ENCODE measurements at regions not wholly inside any gene's neighbourhood (a gene's known extent, or its start where the extent isn't known, plus 50 kb on each side); places are given as distances from the start of the nearest gene placed in this dataset.

DNA sequence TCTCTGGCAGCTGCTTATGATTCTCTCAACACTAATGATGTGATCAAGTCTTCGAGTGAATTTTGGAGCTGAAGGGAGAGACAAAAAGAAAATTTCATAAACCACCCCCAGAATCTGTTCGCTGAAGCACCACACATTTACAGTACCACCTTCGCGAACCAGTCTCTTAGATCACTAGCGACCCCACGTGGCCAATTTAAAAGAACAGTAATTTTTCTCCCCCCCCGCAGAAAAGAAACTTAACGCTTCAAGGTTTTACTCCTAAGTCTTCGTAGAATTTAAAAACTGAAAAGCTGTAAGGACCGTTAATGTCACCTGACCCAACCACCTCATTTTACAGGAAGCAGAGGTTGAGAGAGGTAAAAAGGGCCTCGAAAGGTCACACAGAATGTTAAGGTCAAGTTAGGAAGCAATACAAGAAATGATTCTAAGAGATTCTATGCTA lies 187.5 kb downstream of the QDPR start:
- peaks cover 11% of the 10 kb centered on the region for H3K4me1 Mint-ChIP-seq (ENCODE audit: low read depth)
- POLR2A ChIA-PET: no interaction called here
- H3K9me3 Mint-ChIP-seq: no peaks in the 10 kb centered on the region
- H3K36me3 Mint-ChIP-seq (ENCODE audit: low read depth): no peaks in the 10 kb centered on the region
- DNase-seq (peak in 13 of 14 experiments; percentile 11 to 67 (median 33)), ATAC-seq (ENCODE audit: poor library complexity) (peak; percentile 68)
- CTCF ChIA-PET: interaction anchor here (0.6 to 1.5 kb wide), 10 partner anchors 12 to 1630 kb away, joined by 3 to 5 read pairs (median 3); partner anchors contain the start of gene MED28
- H3K4me1 ChIP-seq (ENCODE audit: insufficient read depth, low read length): peaks cover 8% of the 10 kb centered on the region
- TF ChIP-seq, protein P1, sequence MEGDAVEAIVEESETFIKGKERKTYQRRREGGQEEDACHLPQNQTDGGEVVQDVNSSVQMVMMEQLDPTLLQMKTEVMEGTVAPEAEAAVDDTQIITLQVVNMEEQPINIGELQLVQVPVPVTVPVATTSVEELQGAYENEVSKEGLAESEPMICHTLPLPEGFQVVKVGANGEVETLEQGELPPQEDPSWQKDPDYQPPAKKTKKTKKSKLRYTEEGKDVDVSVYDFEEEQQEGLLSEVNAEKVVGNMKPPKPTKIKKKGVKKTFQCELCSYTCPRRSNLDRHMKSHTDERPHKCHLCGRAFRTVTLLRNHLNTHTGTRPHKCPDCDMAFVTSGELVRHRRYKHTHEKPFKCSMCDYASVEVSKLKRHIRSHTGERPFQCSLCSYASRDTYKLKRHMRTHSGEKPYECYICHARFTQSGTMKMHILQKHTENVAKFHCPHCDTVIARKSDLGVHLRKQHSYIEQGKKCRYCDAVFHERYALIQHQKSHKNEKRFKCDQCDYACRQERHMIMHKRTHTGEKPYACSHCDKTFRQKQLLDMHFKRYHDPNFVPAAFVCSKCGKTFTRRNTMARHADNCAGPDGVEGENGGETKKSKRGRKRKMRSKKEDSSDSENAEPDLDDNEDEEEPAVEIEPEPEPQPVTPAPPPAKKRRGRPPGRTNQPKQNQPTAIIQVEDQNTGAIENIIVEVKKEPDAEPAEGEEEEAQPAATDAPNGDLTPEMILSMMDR (IDR thresholded peaks at IDR 0.05): peak; percentile 63
- no peaks in the 10 kb centered on the region for H3K36me3 ChIP-seq (ENCODE audit: insufficient read depth, low read length)
- peak overlapping the region; percentile 50 for H3K4me3 Mint-ChIP-seq
- H3K27me3 ChIP-seq (ENCODE audit: control insufficient read depth in 1 of 2, insufficient read depth in 2 of 2, low read length in 2 of 2): no peaks in the 10 kb centered on the region
- H3K9me3 ChIP-seq (ENCODE audit: control insufficient read depth in 1 of 2, insufficient read depth in 1 of 2, low read length in 2 of 2): no peaks in the 10 kb centered on the region
- H3K27ac Mint-ChIP-seq: no peak overlapping the region
- intact Hi-C loops (cut with DNase I, micrococcal nuclease): loop anchor here (10.0 kb wide), 3 partner anchors 410 to 1300 kb away; no protein-coding TSS in a partner anchor
- H3K27ac ChIP-seq (ENCODE audit: low read depth in 1 of 2, low read length in 2 of 2): no peak overlapping the region
- H3K4me3 ChIP-seq (ENCODE audit: low read length): no peak overlapping the region
- H3K27me3 Mint-ChIP-seq: no peaks in the 10 kb centered on the region

DNA sequence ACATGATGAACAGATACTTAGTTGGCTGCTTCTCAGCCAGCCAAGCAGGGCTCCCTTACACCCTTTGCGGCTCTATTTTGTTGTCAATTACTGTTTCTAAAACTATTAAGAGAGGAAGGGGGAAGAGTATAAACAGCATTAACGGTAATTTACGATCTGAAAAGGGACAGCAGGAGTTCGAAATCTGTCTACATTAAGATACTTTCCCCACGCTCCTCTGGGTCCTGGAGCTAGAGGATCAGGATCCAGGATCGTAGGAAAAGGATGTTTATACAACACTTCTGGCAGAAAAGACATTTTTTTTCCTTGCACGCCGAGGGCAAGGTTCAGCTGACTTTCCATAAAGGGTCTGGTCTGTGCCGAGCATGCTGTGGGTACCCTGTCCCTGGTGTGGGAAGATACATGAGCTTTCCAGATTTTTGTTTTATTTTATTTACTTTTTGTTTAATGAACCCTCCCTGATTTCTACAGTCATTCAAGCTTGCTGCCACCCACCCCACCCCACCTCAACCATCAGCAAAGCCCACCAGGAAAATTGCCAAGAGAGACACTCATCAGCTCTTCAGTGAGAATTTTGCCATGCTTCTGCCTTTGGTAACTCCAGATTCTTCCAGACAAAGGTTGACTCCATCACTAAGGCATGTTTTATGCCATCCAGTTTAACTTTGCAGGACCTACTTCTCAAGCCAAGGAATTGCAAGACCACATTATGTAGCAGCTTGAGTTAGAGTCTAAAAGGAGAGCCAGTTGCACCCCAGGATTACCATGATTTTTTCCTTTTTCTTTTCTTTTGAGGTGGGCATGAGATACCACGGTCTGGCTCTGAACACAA lies 188.1 kb downstream of the QDPR start:
- Mint-ChIP-seq H3K36me3 (ENCODE audit: low read depth) (no peaks in the 10 kb centered on the region), H3K27me3 (no peaks in the 10 kb centered on the region), H3K27ac (no peak overlapping the region), H3K9me3 (no peaks in the 10 kb centered on the region), H3K4me1 (ENCODE audit: low read depth) (peaks cover 11% of the 10 kb centered on the region), H3K4me3 (no peak overlapping the region)
- no peaks in the 10 kb centered on the region for H3K36me3 ChIP-seq (ENCODE audit: insufficient read depth, low read length)
- ChIA-PET CTCF (interaction anchor here (0.6 to 1.5 kb wide), 6 partner anchors 12 to 1038 kb away, joined by 3 to 5 read pairs (median 3); no protein-coding TSS in a partner anchor), POLR2A (no interaction called here)
- H3K9me3 ChIP-seq (ENCODE audit: control insufficient read depth in 1 of 2, insufficient read depth in 1 of 2, low read length in 2 of 2): no peaks in the 10 kb centered on the region
- TF ChIP-seq, protein P1 (IDR thresholded peaks at IDR 0.05): no peak
- no peaks in the 10 kb centered on the region for H3K27me3 ChIP-seq (ENCODE audit: control insufficient read depth in 1 of 2, insufficient read depth in 2 of 2, low read length in 2 of 2)
- H3K27ac ChIP-seq (ENCODE audit: low read depth in 1 of 2, low read length in 2 of 2): no peak overlapping the region
- intact Hi-C loops (cut with DNase I, micrococcal nuclease): loop anchor here (10.0 kb wide), 3 partner anchors 409 to 1299 kb away; no protein-coding TSS in a partner anchor
- H3K4me1 ChIP-seq (ENCODE audit: insufficient read depth, low read length): peaks cover 8% of the 10 kb centered on the region
- DNase-seq (no peak), ATAC-seq (ENCODE audit: poor library complexity) (no peak)
- no peak overlapping the region for H3K4me3 ChIP-seq (ENCODE audit: low read length)

DNA sequence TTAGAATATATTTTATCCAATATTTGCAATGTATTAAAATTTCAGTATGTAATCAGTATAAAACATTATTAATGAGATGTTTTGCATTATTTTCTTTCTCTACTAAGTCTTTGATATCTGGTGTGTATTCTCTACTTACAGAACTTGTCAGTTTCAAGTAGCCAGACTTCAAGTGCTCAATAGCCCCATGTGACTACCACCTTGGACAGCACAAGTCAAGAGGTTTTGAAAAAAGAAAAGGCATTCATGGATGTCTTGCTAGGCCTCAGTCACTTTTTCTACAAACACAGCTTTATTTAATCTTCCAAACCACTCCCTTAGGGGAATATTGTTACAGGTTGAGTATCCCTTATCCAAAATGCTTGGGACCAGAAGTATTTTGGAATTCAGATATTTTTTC lies 189.4 kb downstream of the QDPR start:
- no peaks in the 10 kb centered on the region for H3K36me3 Mint-ChIP-seq (ENCODE audit: low read depth)
- no peak overlapping the region for H3K27ac Mint-ChIP-seq
- intact Hi-C loops (cut with DNase I, micrococcal nuclease): loop anchor here (10.0 kb wide), 3 partner anchors 408 to 1298 kb away; no protein-coding TSS in a partner anchor
- H3K9me3 Mint-ChIP-seq: no peaks in the 10 kb centered on the region
- TF ChIP-seq, protein P1 (IDR thresholded peaks at IDR 0.05): no peak
- ChIA-PET CTCF (no interaction called here), POLR2A (no interaction called here)
- Histone ChIP-seq H3K27ac (ENCODE audit: low read depth in 1 of 2, low read length in 2 of 2) (no peak overlapping the region), H3K9me3 (ENCODE audit: control insufficient read depth in 1 of 2, insufficient read depth in 1 of 2, low read length in 2 of 2) (no peaks in the 10 kb centered on the region), H3K4me3 (ENCODE audit: low read length) (no peak overlapping the region), H3K4me1 (ENCODE audit: insufficient read depth, low read length) (peaks cover 8% of the 10 kb centered on the region), H3K27me3 (ENCODE audit: control insufficient read depth in 1 of 2, insufficient read depth in 2 of 2, low read length in 2 of 2) (no peaks in the 10 kb centered on the region), H3K36me3 (ENCODE audit: insufficient read depth, low read length) (no peaks in the 10 kb centered on the region)
- ATAC-seq (ENCODE audit: poor library complexity) (no peak), DNase-seq (no peak)
- H3K4me1 Mint-ChIP-seq (ENCODE audit: low read depth): peaks cover 11% of the 10 kb centered on the region
- H3K27me3 Mint-ChIP-seq: no peaks in the 10 kb centered on the region
- H3K4me3 Mint-ChIP-seq: no peak overlapping the region

Measured in CD4-positive, alpha-beta T cell (primary cell).